H9 (cell line): ENCODE measurements at regions not wholly inside any gene's neighbourhood (a gene's known extent, or its start where the extent isn't known, plus 50 kb on each side); places are given as distances from the start of the nearest gene placed in this dataset.

Source experiments
- DNase-seq: peaks from one replicate; pipeline ENCODE4 v3.0.0-alpha.2; 2017
- H2AFZ ChIP-seq: one replicate; pipeline ENCODE4 v1.6.1; 2013; ENCODE audit warnings: mild to moderate bottlenecking, low read length, control low read depth, moderate library complexity
- H2AK5ac ChIP-seq: 2 replicates; pipeline ENCODE4 v1.6.1; 2013; ENCODE audit warnings: low read length, control low read depth, mixed read lengths; ENCODE audit not compliant: insufficient read length
- H2BK120ac ChIP-seq: one replicate; pipeline ENCODE4 v1.6.1; 2013; ENCODE audit warnings: low read depth, mild to moderate bottlenecking, low read length, control low read depth, inconsistent platforms; ENCODE audit not compliant: poor library complexity, severe bottlenecking
- H2BK12ac ChIP-seq: 2 replicates; pipeline ENCODE4 v1.6.1; 2013; ENCODE audit warnings: low read length, control low read depth, mixed read lengths, low read depth; ENCODE audit not compliant: insufficient read length
- H2BK15ac ChIP-seq: 2 replicates; pipeline ENCODE4 v1.6.1; 2013; ENCODE audit warnings: low read depth, low read length, control low read depth
- H2BK20ac ChIP-seq: one replicate; pipeline ENCODE4 v1.6.1; 2013; ENCODE audit warnings: low read depth, mild to moderate bottlenecking, low read length, control low read depth, inconsistent platforms; ENCODE audit not compliant: poor library complexity, severe bottlenecking
- H2BK5ac ChIP-seq: 2 replicates; pipeline ENCODE4 v1.6.1; 2013; ENCODE audit warnings: low read length, control low read depth, mixed read lengths; ENCODE audit not compliant: insufficient read length
- H3K14ac ChIP-seq: 2 replicates; pipeline ENCODE4 v1.6.1; 2013; ENCODE audit warnings: low read length, control low read depth; ENCODE audit not compliant: insufficient read depth
- H3K18ac ChIP-seq: 2 replicates; pipeline ENCODE4 v1.6.1; 2013; ENCODE audit warnings: low read depth, mild to moderate bottlenecking, mixed read lengths, low read length, control low read depth; ENCODE audit not compliant: insufficient read length
- H3K23ac ChIP-seq: 2 replicates; pipeline ENCODE4 v1.6.1; 2013; ENCODE audit warnings: low read length, control low read depth, mixed read lengths, low read depth; ENCODE audit not compliant: insufficient read length
- H3K23me2 ChIP-seq: 2 replicates; pipeline ENCODE4 v1.6.1; 2013; ENCODE audit warnings: low read depth, mild to moderate bottlenecking, mixed read lengths, low read length, control low read depth; ENCODE audit not compliant: insufficient read length, poor library complexity, severe bottlenecking
- H3K27ac ChIP-seq: 2 replicates; pipeline ENCODE4 v1.5.1; 2013; ENCODE audit warnings: low read length, control low read depth, mixed read lengths, low read depth; ENCODE audit not compliant: insufficient read length
- H3K27me3 ChIP-seq: 2 replicates; pipeline ENCODE4 v1.6.1; 2013; ENCODE audit warnings: low read length, control low read depth, inconsistent platforms; ENCODE audit not compliant: insufficient read depth
- H3K4ac ChIP-seq: 2 replicates; pipeline ENCODE4 v1.6.1; 2013; ENCODE audit warnings: low read depth, mild to moderate bottlenecking, control low read depth, inconsistent platforms, low read length, moderate library complexity
- H3K4me1 ChIP-seq: 2 replicates; pipeline ENCODE4 v1.6.1; 2013; ENCODE audit warnings: low read length, control low read depth, inconsistent platforms; ENCODE audit not compliant: insufficient read depth
- H3K4me2 ChIP-seq: 2 replicates; pipeline ENCODE4 v1.6.1; 2013; ENCODE audit warnings: low read length, control low read depth, mixed read lengths; ENCODE audit not compliant: insufficient read length, insufficient read depth
- H3K56ac ChIP-seq: 2 replicates; pipeline ENCODE4 v1.6.1; 2013; ENCODE audit warnings: low read depth, mild to moderate bottlenecking, mixed read lengths, low read length, control low read depth; ENCODE audit not compliant: insufficient read length
- H3K79me1 ChIP-seq: 2 replicates; pipeline ENCODE4 v1.6.1; 2013; ENCODE audit warnings: low read depth, mild to moderate bottlenecking, moderate library complexity, low read length, control low read depth, inconsistent platforms; ENCODE audit not compliant: insufficient read depth, poor library complexity, severe bottlenecking
- H3K79me2 ChIP-seq: 2 replicates; pipeline ENCODE4 v1.6.1; 2013; ENCODE audit warnings: low read length, control low read depth, inconsistent platforms; ENCODE audit not compliant: insufficient read depth
- H3K9ac ChIP-seq: 2 replicates; pipeline ENCODE4 v1.6.1; 2013; ENCODE audit warnings: low read length, control low read depth, mixed read lengths; ENCODE audit not compliant: insufficient read length; ENCODE audit errors: extremely low read depth
- H3K9me3 ChIP-seq: one replicate; pipeline ENCODE4 v1.6.1; 2013; ENCODE audit warnings: low read depth, low read length, inconsistent platforms; ENCODE audit not compliant: control insufficient read depth
- H3T11ph ChIP-seq: one replicate; pipeline ENCODE4 v1.6.1; 2013; ENCODE audit warnings: mild to moderate bottlenecking, low read length, control low read depth, inconsistent platforms
- H4K20me1 ChIP-seq: one replicate; pipeline ENCODE4 v1.6.1; 2013; ENCODE audit not compliant: control insufficient read depth, insufficient read length, insufficient read depth
- H4K5ac ChIP-seq: 2 replicates; pipeline ENCODE4 v1.6.1; 2013; ENCODE audit warnings: low read depth, mild to moderate bottlenecking, mixed read lengths, low read length, control low read depth; ENCODE audit not compliant: insufficient read length
- H4K8ac ChIP-seq: replicated peaks from 2 replicates; pipeline ENCODE4 v1.6.1; 2013; ENCODE audit warnings: low read length, control low read depth, mixed read lengths, low read depth; ENCODE audit not compliant: insufficient read length
- H4K91ac ChIP-seq: 2 replicates; pipeline ENCODE4 v1.6.1; 2013; ENCODE audit warnings: low read depth, mild to moderate bottlenecking, moderate library complexity, mixed read lengths, low read length, control low read depth; ENCODE audit not compliant: insufficient read length
- H3K27ac Mint-ChIP-seq, 3 experiments: 2 replicates in 2 of 3; 3 replicates in 1 of 3; pipeline ENCODE4 v1.8.0; 2020 to 2021; ENCODE audit warnings: mixed read lengths in 3 of 3, mild to moderate bottlenecking in 1 of 3, moderate library complexity in 1 of 3
- H3K27me3 Mint-ChIP-seq: 2 replicates; pipeline ENCODE4 v1.8.0; 2021; ENCODE audit warnings: low read depth, mild to moderate bottlenecking, moderate library complexity, mixed read lengths
- H3K36me3 Mint-ChIP-seq, 3 experiments: 2 replicates in 2 of 3; 3 replicates in 1 of 3; pipeline ENCODE4 v1.8.0; 2020 to 2021; ENCODE audit warnings: low read depth in 3 of 3, mixed read lengths in 3 of 3; ENCODE audit not compliant: insufficient read depth in 1 of 3
- H3K4me1 Mint-ChIP-seq, 2 experiments: 2 replicates each; pipeline ENCODE4 v1.8.0; 2020; ENCODE audit warnings: mixed read lengths in 2 of 2
- H3K4me3 Mint-ChIP-seq, 2 experiments: 2 replicates in 1 of 2; 3 replicates in 1 of 2; pipeline ENCODE4 v1.8.0; 2020 to 2021; ENCODE audit warnings: mild to moderate bottlenecking in 2 of 2, mixed read lengths in 2 of 2, moderate library complexity in 1 of 2
- H3K9me3 Mint-ChIP-seq, 2 experiments: 2 replicates in 1 of 2; 3 replicates in 1 of 2; pipeline ENCODE4 v1.8.0; 2020; ENCODE audit warnings: mild to moderate bottlenecking in 2 of 2, mixed read lengths in 2 of 2, moderate library complexity in 1 of 2
- CTCF ChIP-seq: fragments of 200-600 bp; sonication (generic); conservative IDR thresholded peaks from 3 replicates; pipeline ENCODE4 v1.8.0; 2021; ENCODE audit warnings: antibody characterized with exemption, mild to moderate bottlenecking
- whole genome bisulfite sequencing: extraction: QIAGEN DNeasy Blood & Tissue Kit; methylation state at CpG from one replicate; pipeline ENCODE4 v1.1.7; 2013; ENCODE audit warnings: missing lambda C conversion rate, low lambda C conversion rate, mixed read lengths; ENCODE audit not compliant: insufficient read length; ENCODE audit errors: extremely low coverage; 5-methylcytosine and 5-hydroxymethylcytosine counted together

- H4K20me1 ChIP-seq = no peaks in the 10 kb centered on the region
- no peak overlapping the region for H3K18ac ChIP-seq
- no peak overlapping the region for H3K4ac ChIP-seq
- H3K56ac ChIP-seq = no peak overlapping the region
- H3T11ph ChIP-seq = no peak overlapping the region
- no peak overlapping the region for H4K8ac ChIP-seq
- no peak for DNase-seq
- H3K79me2 ChIP-seq = no peaks in the 10 kb centered on the region
- H3K4me1 ChIP-seq = no peaks in the 10 kb centered on the region
- Mint-ChIP-seq H3K27ac (no peak overlapping the region), H3K36me3 (no peaks in the 10 kb centered on the region), H3K4me1 (peaks cover 0 to 2% of the 10 kb centered on the region in 2 experiments; a peak in 1 of 4 replicates), H3K4me3 (no peak overlapping the region), H3K27me3 (no peaks in the 10 kb centered on the region), H3K9me3 (no peaks in the 10 kb centered on the region)
- H3K79me1 ChIP-seq = no peaks in the 10 kb centered on the region
- H2BK12ac ChIP-seq = no peak overlapping the region
- no peak for TF ChIP-seq CTCF
- no peak overlapping the region for H3K9ac ChIP-seq
- no peak overlapping the region for H2BK120ac ChIP-seq
- H3K14ac ChIP-seq = no peak overlapping the region
- H3K23ac ChIP-seq = no peak overlapping the region
- H2AK5ac ChIP-seq = no peak overlapping the region
- H3K23me2 ChIP-seq = no peaks in the 10 kb centered on the region
- H3K27me3 ChIP-seq = no peaks in the 10 kb centered on the region
- no peak overlapping the region for H2BK5ac ChIP-seq
- H3K27ac ChIP-seq = no peak overlapping the region
- no peak overlapping the region for H2BK20ac ChIP-seq
- H3K4me2 ChIP-seq = no peak overlapping the region
- H2BK15ac ChIP-seq = no peak overlapping the region
- H2AFZ ChIP-seq = no peak overlapping the region
- no peak overlapping the region for H4K91ac ChIP-seq
- H3K9me3 ChIP-seq = no peaks in the 10 kb centered on the region
- no peak overlapping the region for H4K5ac ChIP-seq
- no CpG with 5 or more reads among the region's 2 CpGs for WGBS
Measured at GRCh38 chr2:18722101-18722500, 132.7 kb upstream of the NT5C1B start.
